ENCODE measurements at regions not wholly inside any gene's neighbourhood (a gene's known extent, or its start where the extent isn't known, plus 50 kb on each side); places are given as distances from the start of the nearest gene placed in this dataset.
"Not testable (repeated sequence)": the region's sequence is repeated elsewhere in the genome, so short reads cannot be mapped to it uniquely, and the experiment has no call there.

GRCh38 chr13:62377838-62378237 is 962.2 kb upstream of the PCDH20 start:
- DNase-seq = no peak

- DNase-seq = no peak
These were observed 960.0 kb upstream of the PCDH20 start for GRCh38 chr13:62375653-62376052.

DNA sequence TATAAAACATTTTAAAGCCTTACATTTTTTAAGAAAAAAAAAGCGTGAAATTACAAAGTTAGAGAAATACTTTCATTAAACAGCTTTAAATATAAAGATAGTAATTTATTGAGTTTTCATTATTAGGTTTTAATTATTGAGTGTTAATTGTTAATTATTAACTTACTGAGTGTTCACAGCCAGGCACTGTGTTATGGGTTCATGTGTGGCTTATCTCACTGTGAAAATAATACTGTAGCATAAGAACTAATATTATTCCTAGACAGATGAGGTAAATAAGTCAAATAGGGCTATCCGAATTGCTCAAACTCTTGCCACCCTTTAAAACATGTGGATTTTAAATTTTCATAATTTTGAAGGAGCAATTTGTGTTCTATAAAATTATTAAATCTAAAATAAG is 956.1 kb upstream of the PCDH20 start:
- no peak for DNase-seq

DNA sequence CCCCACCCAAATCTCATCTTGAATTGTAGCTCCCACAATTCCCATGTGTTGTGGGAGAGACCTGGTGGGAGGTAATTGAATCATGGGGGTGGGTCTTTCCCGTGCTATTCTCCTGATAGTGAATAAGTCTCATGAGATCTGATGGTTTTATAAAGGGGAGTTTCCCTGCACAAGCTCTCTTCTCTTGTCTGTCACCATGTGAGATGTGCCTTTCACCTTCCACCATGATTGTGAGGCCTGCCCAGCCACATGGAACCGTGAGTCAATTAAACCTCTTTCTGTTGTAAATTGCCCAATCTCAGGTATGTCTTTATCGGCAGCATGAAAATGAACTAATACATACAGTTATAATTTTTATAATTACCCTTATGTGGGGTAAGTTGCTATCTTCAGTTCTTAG is 952.3 kb upstream of the PCDH20 start:
- not testable (repeated sequence) for DNase-seq

DNA sequence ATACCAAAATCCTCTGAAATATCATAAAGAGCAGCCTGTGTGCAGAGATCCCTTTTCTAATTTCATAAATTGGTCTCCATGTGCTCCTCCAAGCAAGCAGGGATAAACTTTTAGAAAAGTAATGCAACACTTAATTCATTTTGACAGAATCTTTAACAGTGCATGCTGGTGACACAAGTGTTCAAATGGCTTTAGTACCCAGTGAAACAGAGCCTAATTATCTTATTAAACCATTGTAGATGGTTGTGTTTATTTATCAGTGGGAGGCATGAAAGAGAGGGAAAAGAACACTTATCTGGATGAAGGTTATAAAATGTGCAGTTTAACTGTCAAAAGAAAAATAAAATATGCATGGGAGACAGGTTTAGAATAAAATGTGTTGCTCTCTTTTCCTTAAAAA is 945.0 kb upstream of the PCDH20 start:
- DNase-seq = no peak

GRCh38 chr13:62358646-62358932 is 942.9 kb upstream of the PCDH20 start:
- no peak for DNase-seq

GRCh38 chr13:62357887-62358645 is 942.4 kb upstream of the PCDH20 start:
- DNase-seq = no peak

- no peak for DNase-seq
These were observed 941.3 kb upstream of the PCDH20 start for GRCh38 chr13:62356977-62357376.

DNA sequence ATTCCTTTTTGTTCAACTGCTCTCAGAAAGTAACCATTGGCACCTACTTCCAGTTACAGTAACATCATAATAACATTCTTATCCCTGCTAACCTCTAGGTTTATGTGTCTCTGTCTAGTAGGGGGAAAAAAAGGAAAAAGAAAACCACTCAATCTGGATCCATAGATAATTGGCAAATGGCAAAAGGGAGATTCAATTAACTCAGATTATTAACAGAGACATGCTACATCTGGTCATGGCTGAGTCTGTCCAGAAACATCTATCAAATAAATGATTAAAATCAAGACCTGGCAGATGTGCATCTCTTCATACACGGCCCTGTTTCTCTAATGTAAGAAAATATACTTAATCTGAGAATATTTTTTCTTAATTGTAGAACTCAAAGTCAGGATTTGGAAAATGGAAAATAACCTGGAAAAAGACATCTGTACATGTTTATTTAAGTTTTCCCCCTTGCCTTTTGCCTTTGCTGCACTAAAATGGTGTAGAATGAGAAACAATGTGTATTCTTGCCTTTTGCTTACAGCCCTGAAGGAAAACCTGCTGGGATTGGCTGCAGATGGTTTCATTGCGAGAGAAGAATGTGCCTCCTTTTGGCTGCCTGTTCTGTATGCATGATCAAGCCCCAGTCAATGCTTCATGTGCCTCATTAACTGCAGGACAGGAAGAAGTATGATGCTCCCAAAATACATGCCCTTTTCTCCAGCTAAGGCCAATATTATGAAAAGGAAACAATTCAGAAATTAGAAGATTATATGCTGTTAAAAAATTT is 921.6 kb upstream of the PCDH20 start:
- DNase-seq = no peak

DNA sequence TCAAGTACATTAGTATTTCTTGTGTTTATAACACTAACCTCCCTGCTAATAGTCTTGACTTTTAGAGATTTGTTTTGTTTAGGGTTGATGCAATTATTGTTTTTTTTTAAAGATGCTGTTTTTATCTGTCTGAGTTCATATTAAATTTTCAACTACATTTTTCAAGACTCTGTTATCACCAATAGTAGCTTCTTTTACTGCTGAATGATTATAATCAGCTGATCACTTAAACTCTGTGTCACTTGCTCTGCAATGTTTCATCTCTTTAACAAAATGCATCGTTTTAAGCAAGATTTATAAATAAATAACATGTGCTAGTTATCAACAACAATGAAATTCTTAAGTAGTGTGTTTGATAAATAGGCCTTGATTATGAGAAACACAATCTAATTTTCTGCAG is 920.9 kb upstream of the PCDH20 start:
- DNase-seq = no peak

- DNase-seq = no peak
These were observed 917.8 kb upstream of the PCDH20 start for GRCh38 chr13:62333466-62333865.

- no peak for DNase-seq
These were observed 915.7 kb upstream of the PCDH20 start for GRCh38 chr13:62331384-62331783.

- no peak for DNase-seq
These were observed 911.7 kb upstream of the PCDH20 start for GRCh38 chr13:62327367-62327766.

DNA sequence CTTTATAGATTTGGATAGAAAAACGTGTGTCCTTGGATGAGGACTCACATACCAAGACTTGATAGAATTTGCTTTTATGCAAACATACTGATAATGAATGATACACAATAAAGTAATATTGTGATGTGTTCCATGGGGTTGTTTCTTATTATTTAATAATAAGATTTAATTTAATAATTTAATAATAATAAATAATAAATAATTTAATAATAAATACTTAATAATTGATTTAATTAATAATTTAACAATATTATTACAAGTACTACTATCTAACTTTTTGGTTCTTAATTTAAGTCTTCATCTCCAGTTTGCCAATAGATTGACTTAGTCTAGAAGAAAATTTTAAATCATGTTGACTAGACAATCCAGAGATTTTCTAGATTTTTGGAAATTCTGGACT is 909.2 kb upstream of the PCDH20 start:
- DNase-seq = no peak

- no peak for DNase-seq
These were observed 906.2 kb upstream of the PCDH20 start for GRCh38 chr13:62321895-62322294.

GRCh38 chr13:62321139-62321538 is 905.5 kb upstream of the PCDH20 start:
- DNase-seq = no peak

GRCh38 chr13:62320129-62321108 is 904.8 kb upstream of the PCDH20 start:
- no peak for DNase-seq

GRCh38 chr13:62309904-62310303 is 894.3 kb upstream of the PCDH20 start:
- DNase-seq = no peak

DNA sequence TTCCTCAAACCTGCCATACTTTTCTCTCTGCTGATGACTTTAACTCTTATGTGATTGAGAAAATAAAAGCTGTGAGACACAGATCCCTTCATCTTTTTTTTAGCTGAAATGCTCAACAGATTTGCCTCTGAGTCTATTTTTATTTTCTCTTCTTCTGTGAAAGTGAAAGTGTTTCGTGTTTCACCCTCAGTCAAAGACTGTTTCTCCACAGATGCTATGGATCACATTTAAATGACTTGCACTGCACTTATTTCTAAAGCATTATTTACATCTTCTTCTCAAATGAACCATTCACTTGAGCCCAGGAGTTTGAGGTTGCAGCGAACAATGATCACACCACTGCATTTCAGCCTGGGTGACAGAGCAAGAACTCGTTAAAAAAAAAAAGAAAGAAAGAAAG is 890.1 kb upstream of the PCDH20 start:
- DNase-seq = no peak

DNA sequence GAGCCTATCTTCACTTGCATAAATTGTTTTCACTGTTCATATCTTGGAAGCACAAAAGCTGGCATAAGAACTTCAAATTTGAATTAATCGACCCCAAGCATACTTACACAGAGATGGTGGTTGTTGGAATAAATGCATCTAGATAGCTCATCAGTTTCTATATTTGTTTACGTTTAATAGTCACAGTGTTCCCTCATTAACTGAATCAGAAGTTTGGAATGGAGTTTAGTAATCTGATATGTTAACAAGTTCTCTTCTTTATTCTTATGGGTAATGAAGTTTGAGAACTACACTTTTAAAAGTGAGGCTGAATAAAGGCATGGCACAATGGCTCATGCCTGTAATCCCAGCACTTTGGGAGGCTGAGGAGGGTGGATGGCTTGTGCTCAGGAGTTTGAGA is 886.7 kb upstream of the PCDH20 start:
- no peak for DNase-seq

DNA sequence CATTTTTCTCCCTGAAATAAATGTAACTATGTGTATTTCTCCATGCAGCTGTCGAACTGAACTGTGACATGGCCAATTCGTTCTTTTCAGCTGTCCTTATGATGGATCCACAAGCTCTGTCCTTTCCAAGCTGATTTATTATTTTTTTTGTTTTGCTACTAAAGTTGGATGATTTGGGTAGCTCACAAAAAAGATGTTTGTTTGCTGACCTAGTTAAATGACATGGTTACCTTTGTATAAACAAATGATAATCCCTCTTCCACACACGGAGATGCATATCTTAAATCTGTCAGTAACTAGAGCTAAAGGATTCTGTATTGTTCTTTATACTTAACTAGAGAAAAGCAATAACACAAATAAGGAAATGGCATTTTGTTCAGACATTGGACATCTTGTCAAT is 884.3 kb upstream of the PCDH20 start:
- no peak for DNase-seq

GRCh38 chr13:62296812-62297211 is 881.2 kb upstream of the PCDH20 start:
- DNase-seq = no peak

GRCh38 chr13:62294244-62294643 is 878.6 kb upstream of the PCDH20 start:
- no peak for DNase-seq

Data from bone marrow (tissue), 2 donors.